Endothelial cell of umbilical vein (primary cell): ENCODE measurements at regions not wholly inside any gene's neighbourhood (a gene's known extent, or its start where the extent isn't known, plus 50 kb on each side); places are given as distances from the start of the nearest gene placed in this dataset.

Experiments used
- BruUV-seq: library from RNA; stranded (reverse); fragments of 400-500 nt; replicated peaks from 2 replicates; lab custom pipeline; 2021; lab: Mats Ljungman, UMichigan
- CTCF ChIA-PET: fragments of 300-600, 350-600 bp; sonication (Branson Sonifier 250); formaldehyde crosslinking; loops from one replicate; lab custom pipeline; 2021; ENCODE audit warnings: antibody characterized with exemption, inconsistent platforms; lab: Charles Lee
- POLR2A ChIA-PET: fragments of 300-600, 350-600 bp; sonication (Branson Sonifier 250); formaldehyde crosslinking; loops from one replicate; lab custom pipeline; 2021; ENCODE audit warnings: antibody characterized with exemption, inconsistent platforms; lab: Charles Lee
- DNase-seq: peaks from one replicate; pipeline ENCODE4 v3.0.0-alpha.2; 2011; ENCODE audit warnings: low read depth, low spot score
- FAIRE-seq: peaks from 2 replicates; lab custom pipeline; 2011; peaks lifted over from hg19 to GRCh38; lab: Jason Lieb, UNC
- H2AFZ ChIP-seq: 2 replicates; pipeline ENCODE4 v1.6.0; 2012; ENCODE audit warnings: low read depth, low read length, control low read depth, inconsistent platforms
- H3K27ac ChIP-seq: 2 replicates; pipeline ENCODE4 v1.5.1; 2011; ENCODE audit warnings: low read depth, mild to moderate bottlenecking, control low read depth, low read length, moderate library complexity; ENCODE audit not compliant: insufficient read depth
- H3K27me3 ChIP-seq, 2 experiments: 2 replicates each; pipeline versions ENCODE4 v1.6.0 to v1.6.1; 2011; ENCODE audit warnings: low read length in 2 of 2, mixed read lengths in 1 of 2; ENCODE audit not compliant: control insufficient read depth in 2 of 2, insufficient read depth in 2 of 2
- H3K36me3 ChIP-seq, 2 experiments: 2 replicates in 1 of 2; 3 replicates in 1 of 2; pipeline ENCODE4 v1.5.1; 2011; ENCODE audit warnings: low read length in 2 of 2, mild to moderate bottlenecking in 1 of 2, moderate library complexity in 1 of 2; ENCODE audit not compliant: control insufficient read depth in 2 of 2, insufficient read depth in 2 of 2; ENCODE audit errors: extremely low read depth in 1 of 2
- H3K4me1 ChIP-seq: 3 replicates; pipeline ENCODE4 v1.5.1; 2011; ENCODE audit warnings: mild to moderate bottlenecking, low read length; ENCODE audit not compliant: control insufficient read depth, insufficient read depth; ENCODE audit errors: extremely low read depth
- H3K4me2 ChIP-seq: 2 replicates; pipeline ENCODE4 v1.6.1; 2011; ENCODE audit warnings: low read length, control low read depth, mixed read lengths; ENCODE audit not compliant: insufficient read depth
- H3K4me3 ChIP-seq, 3 experiments: fragments of 200-600 bp in 1 of 3; sonication (generic), shearing (Covaris generic) in 1 of 3; replicated peaks in 1 of 3; 2 replicates each; pipeline ENCODE4 v1.5.1; 2011 to 2016; ENCODE audit warnings: control low read depth in 3 of 3, low read length in 3 of 3, mild to moderate bottlenecking in 2 of 3, inconsistent platforms in 1 of 3, low read depth in 1 of 3, moderate library complexity in 1 of 3; ENCODE audit not compliant: insufficient read depth in 1 of 3
- H3K79me2 ChIP-seq: 2 replicates; pipeline ENCODE4 v1.6.0; 2012; ENCODE audit warnings: low read length, inconsistent platforms; ENCODE audit not compliant: control insufficient read depth, insufficient read depth
- H3K9ac ChIP-seq: replicated peaks from 2 replicates; pipeline ENCODE3; 2011; ENCODE audit warnings: low read length, control low read depth; ENCODE audit not compliant: insufficient read depth; ENCODE audit errors: extremely low read depth
- H3K9me1 ChIP-seq: replicated peaks from 3 replicates; pipeline ENCODE4 v1.6.0; 2011; ENCODE audit warnings: mild to moderate bottlenecking, low read length; ENCODE audit not compliant: control insufficient read depth, insufficient read depth; ENCODE audit errors: extremely low read depth
- H3K9me3 ChIP-seq: replicated peaks from 2 replicates; pipeline ENCODE4 v1.5.1; 2012; ENCODE audit warnings: low read length, inconsistent platforms; ENCODE audit not compliant: control insufficient read depth, insufficient read depth
- H4K20me1 ChIP-seq: replicated peaks from 2 replicates; pipeline ENCODE3; 2011; ENCODE audit warnings: mild to moderate bottlenecking, low read length; ENCODE audit not compliant: control insufficient read depth, insufficient read depth; ENCODE audit errors: extremely low read depth
- CTCF ChIP-seq, 2 donors: IDR thresholded peaks; 1 replicate in 1 of 2; 2 replicates in 1 of 2; pipeline ENCODE4 v1.5.1; 2011; ENCODE audit warnings: low read length in 2 of 2, mild to moderate bottlenecking in 2 of 2, moderate library complexity in 2 of 2, control low read depth in 1 of 2, inconsistent platforms in 1 of 2, low read depth in 1 of 2; ENCODE audit not compliant: insufficient read depth in 1 of 2; ENCODE audit errors: extremely low read depth in 1 of 2
- EZH2 ChIP-seq: IDR thresholded peaks from 2 replicates; pipeline ENCODE4 v1.6.1; 2012; ENCODE audit warnings: borderline replicate concordance, low read depth, mild to moderate bottlenecking, moderate library complexity, low read length, inconsistent platforms; ENCODE audit not compliant: severe bottlenecking
- FOS ChIP-seq: IDR thresholded peaks from 2 replicates; pipeline ENCODE4 v1.6.1; 2011; ENCODE audit warnings: mild to moderate bottlenecking, low read length, moderate library complexity, borderline replicate concordance; ENCODE audit not compliant: insufficient read depth
- GATA2 ChIP-seq: IDR thresholded peaks from 2 replicates; pipeline ENCODE4 v1.7.0; 2011; ENCODE audit warnings: low read depth, mild to moderate bottlenecking, moderate library complexity, mixed read lengths, low read length; ENCODE audit not compliant: insufficient read length, insufficient read depth
- JUN ChIP-seq: IDR thresholded peaks from 2 replicates; pipeline ENCODE4 v1.6.1; 2011; ENCODE audit warnings: borderline replicate concordance, low read depth; ENCODE audit not compliant: insufficient read length, insufficient read depth
- MAX ChIP-seq: IDR thresholded peaks from 2 replicates; pipeline ENCODE4 v1.6.1; 2011; ENCODE audit not compliant: insufficient read depth, insufficient read length
- MYC ChIP-seq: IDR thresholded peaks from one replicate; pipeline ENCODE4 v1.6.1; 2011; ENCODE audit warnings: mild to moderate bottlenecking, low read depth, low read length
- POLR2A ChIP-seq: IDR thresholded peaks from 2 replicates; pipeline ENCODE4 v1.6.1; 2012; ENCODE audit warnings: low read depth, mild to moderate bottlenecking, control low read depth, low read length
- POLR2AphosphoS5 ChIP-seq: IDR thresholded peaks from 2 replicates; pipeline ENCODE4 v1.6.1; 2012; ENCODE audit warnings: low read depth, mild to moderate bottlenecking, control low read depth, low read length, moderate library complexity; ENCODE audit not compliant: insufficient read depth
- dilution Hi-C: fragments of 300-500 bp; cut with MboI; formaldehyde crosslinking; loops from one replicate; pipeline ENCODE4 v1.15.0; 2019; ENCODE audit warnings: low sequenced_read_pairs; ENCODE audit not compliant: extremely low pct_ligation_motif_present
- intact Hi-C: fragments of 100-400 bp; cut with micrococcal nuclease; formaldehyde crosslinking; loops from one replicate; pipeline ENCODE4 v1.10.0; 2022

GRCh38 chr7:68679459-68680234 lies 918.6 kb upstream of the AUTS2 start:
- TF ChIP-seq JUN (no peak), FOS (no peak), MYC (no peak), MAX (no peak), GATA2 (no peak), EZH2 (no peak), POLR2A (no peak), POLR2AphosphoS5 (no peak), CTCF (IDR thresholded peaks at IDR 0.05; ENCODE audit: extremely low read depth in 1 of 2, insufficient read depth in 1 of 2, low read depth in 1 of 2, low read length in 2 of 2) (no peak)
- Histone ChIP-seq H3K9ac (no peak overlapping the region), H3K36me3 (no peaks in the 10 kb centered on the region), H3K4me1 (no peaks in the 10 kb centered on the region), H2AFZ (no peak overlapping the region), H3K27me3 (no peaks in the 10 kb centered on the region), H3K4me3 (no peak overlapping the region), H3K4me2 (no peak overlapping the region), H3K9me1 (no peaks in the 10 kb centered on the region), H3K9me3 (peaks cover 6% of the 10 kb centered on the region), H3K27ac (no peak overlapping the region), H4K20me1 (no peaks in the 10 kb centered on the region), H3K79me2 (no peaks in the 10 kb centered on the region)
- ChIA-PET CTCF (no interaction called here), POLR2A (no interaction called here)
- BruUV-seq = no TSS peak
- dilution Hi-C loops = no loop called here
- FAIRE-seq (no peak), DNase-seq (no peak)
- intact Hi-C loops = no loop called here
